Occipital lobe (tissue), 1 donor: ENCODE measurements at regions not wholly inside any gene's neighbourhood (a gene's known extent, or its start where the extent isn't known, plus 50 kb on each side); places are given as distances from the start of the nearest gene placed in this dataset.

Experiments used
- DNase-seq: peaks from one replicate; lab custom pipeline; 2025; lab: John Stamatoyannopoulos, UW

GRCh38 chr11:15580056-15580774 lies 465.5 kb downstream of the INSC start:
- no peak for DNase-seq

- no peak for DNase-seq
These were observed 466.0 kb downstream of the INSC start for GRCh38 chr11:15580775-15581095.

GRCh38 chr11:15584158-15584557 lies 469.4 kb downstream of the INSC start:
- no peak for DNase-seq

GRCh38 chr11:15585602-15586331 lies 471.0 kb downstream of the INSC start:
- no peak for DNase-seq

- DNase-seq, result no peak
These were observed 472.2 kb downstream of the INSC start for GRCh38 chr11:15586741-15587473.

GRCh38 chr11:15589070-15589626 lies 474.4 kb downstream of the INSC start:
- no peak for DNase-seq

- no peak for DNase-seq
These were observed 475.4 kb downstream of the INSC start for GRCh38 chr11:15590132-15590531.

GRCh38 chr11:15591112-15591537 lies 476.4 kb downstream of the INSC start:
- DNase-seq, result no peak

- no peak for DNase-seq
These were observed 479.9 kb downstream of the INSC start for GRCh38 chr11:15594607-15595006.

- no peak for DNase-seq
These were observed 484.7 kb downstream of the INSC start for GRCh38 chr11:15599376-15599775.

GRCh38 chr11:15602047-15602446 lies 487.3 kb downstream of the INSC start:
- no peak for DNase-seq

GRCh38 chr11:15602785-15603567 lies 488.3 kb downstream of the INSC start:
- DNase-seq, result no peak

- no peak for DNase-seq
These were observed 490.4 kb downstream of the INSC start for GRCh38 chr11:15605094-15605493.

GRCh38 chr11:15607361-15608036 lies 492.8 kb downstream of the INSC start:
- DNase-seq, result no peak

- no peak for DNase-seq
These were observed 494.7 kb downstream of the INSC start for GRCh38 chr11:15609445-15609844.

GRCh38 chr11:15610881-15611280 lies 496.2 kb downstream of the INSC start:
- DNase-seq, result no peak

- no peak for DNase-seq
These were observed 498.5 kb downstream of the INSC start for GRCh38 chr11:15613251-15613650.

GRCh38 chr11:15613789-15614188 lies 499.1 kb downstream of the INSC start:
- DNase-seq, result no peak

- DNase-seq, result no peak
These were observed 500.8 kb downstream of the INSC start for GRCh38 chr11:15615398-15616096.
